Spleen (tissue), 11 donors: ENCODE measurements at regions not wholly inside any gene's neighbourhood (a gene's known extent, or its start where the extent isn't known, plus 50 kb on each side); places are given as distances from the start of the nearest gene placed in this dataset.

ENCODE experiments used
- DNase-seq: peaks from one replicate; pipeline ENCODE4 v3.0.0-alpha.2; 2020
- H3K27ac ChIP-seq, 8 donors: fragments of 200-600 bp; sonication (generic) in 7 of 8; 1 replicate in 4 of 8; 2 replicates in 4 of 8; pipeline versions ENCODE4 v1.5.0 to v1.8.0; 2016 to 2021; ENCODE audit warnings: inconsistent platforms in 4 of 8, mild to moderate bottlenecking in 4 of 8, moderate library complexity in 1 of 8
- H3K27me3 ChIP-seq, 7 donors: fragments of 200-600 bp; sonication (generic) in 6 of 7; replicated peaks in 1 of 7; 1 replicate in 4 of 7; 2 replicates in 3 of 7; pipeline versions ENCODE4 v1.5.0 to v1.8.0; 2016 to 2021; ENCODE audit warnings: inconsistent platforms in 3 of 7, mild to moderate bottlenecking in 1 of 7
- H3K36me3 ChIP-seq, 6 donors: fragments of 200-600 bp; sonication (generic) in 5 of 6; 1 replicate in 4 of 6; 2 replicates in 2 of 6; pipeline versions ENCODE4 v1.5.0 to v1.8.0; 2016 to 2021; ENCODE audit warnings: inconsistent platforms in 2 of 6
- H3K4me1 ChIP-seq, 6 donors: fragments of 200-600 bp; sonication (generic) in 5 of 6; 1 replicate in 3 of 6; 2 replicates in 3 of 6; pipeline versions ENCODE4 v1.5.0 to v1.8.0; 2016 to 2021; ENCODE audit warnings: inconsistent platforms in 3 of 6
- H3K4me3 ChIP-seq, 8 donors: fragments of 200-600 bp; sonication (generic) in 7 of 8; 1 replicate in 4 of 8; 2 replicates in 4 of 8; pipeline versions ENCODE4 v1.5.0 to v1.8.0; 2016 to 2021; ENCODE audit warnings: inconsistent platforms in 4 of 8, mild to moderate bottlenecking in 4 of 8, moderate library complexity in 2 of 8
- H3K9me3 ChIP-seq, 8 donors: fragments of 200-600 bp; sonication (generic) in 7 of 8; 1 replicate in 4 of 8; 2 replicates in 4 of 8; pipeline versions ENCODE4 v1.5.0 to v1.8.0; 2016 to 2021; ENCODE audit warnings: inconsistent platforms in 4 of 8
- CTCF ChIP-seq, 11 experiments: fragments of 200-600 bp in 7 of 11; fragments of 450-650 bp in 4 of 11; sonication (generic) in 4 of 11; IDR thresholded peaks in 8 of 11; conservative IDR thresholded peaks in 3 of 11; 1 replicate in 7 of 11; 2 replicates in 4 of 11; pipeline versions ENCODE4 v1.4.0 to v1.8.0; 2016 to 2021; ENCODE audit warnings: antibody characterized with exemption in 11 of 11, inconsistent platforms in 4 of 11, mild to moderate bottlenecking in 1 of 11
- POLR2A ChIP-seq, 3 donors: fragments of 450-650 bp; IDR thresholded peaks; one replicate each; pipeline ENCODE4 v1.5.1; 2017; ENCODE audit warnings: antibody characterized with exemption in 3 of 3, mild to moderate bottlenecking in 1 of 3
- POLR2AphosphoS5 ChIP-seq, 3 donors: sonication (generic); formaldehyde crosslinking; IDR thresholded peaks; one replicate each; pipeline ENCODE4 v1.5.1; 2017; ENCODE audit warnings: antibody characterized with exemption in 3 of 3
- WGBS, 5 donors: extraction: QIAGEN DNeasy Blood & Tissue Kit in 3 of 5; methylation state at CpG; one replicate each; pipeline versions ENCODE4 v1.1.5 to v1.1.7; 2013 to 2018; 5-methylcytosine and 5-hydroxymethylcytosine counted together
- intact Hi-C: fragments of 100-400 bp; cut with DNase I; formaldehyde crosslinking; loops from one replicate; pipeline ENCODE4 v1.15.0; 2023; ENCODE audit warnings: low total_unique reads
- donor health status: healthy with polysubstance abuse.
- donor health status: DM: no; HTN: no; CAD: no; lungs with moderate emphysema.
- donor health status: DM: no; HTN: no; CAD: no.
- donor health status: Bipolar disorder and iron deficiency.
- donor health status: healthy.
- donor health status: DM: no; HTN: no; CAD: no.
- donor health status: DM: yes; HTN: yes; CAD: no.

GRCh38 chr2:226135861-226136548, 663.6 kb downstream of the IRS1 start:
- intact Hi-C loops, result no loop called here
- Histone ChIP-seq H3K27ac (peak overlapping the region in 6 of 8 donors; percentile 24 to 80 (median 72)), H3K4me3 (peak overlapping the region in 1 of 8 donors; percentile 4), H3K4me1 (peaks cover 0 to 16% (median 7%) of the 10 kb centered on the region in 6 donors), H3K36me3 (no peaks in the 10 kb centered on the region), H3K27me3 (no peaks in the 10 kb centered on the region), H3K9me3 (no peaks in the 10 kb centered on the region)
- DNase-seq, result no peak
- TF ChIP-seq POLR2A (IDR thresholded peaks at IDR 0.05), result no peak
- TF ChIP-seq POLR2AphosphoS5 (IDR thresholded peaks at IDR 0.05), result no peak
- TF ChIP-seq CTCF (IDR thresholded peaks at IDR 0.05 in 8 of 11, conservative IDR thresholded peaks at IDR 0.05 in 3 of 11), result no peak
- 58 to 83% (median 66%) methylated on average over 3 of the region's 3 CpGs for WGBS, 5 donors

- TF ChIP-seq POLR2AphosphoS5 (IDR thresholded peaks at IDR 0.05) (no peak), POLR2A (IDR thresholded peaks at IDR 0.05) (no peak), CTCF (IDR thresholded peaks at IDR 0.05 in 8 of 11, conservative IDR thresholded peaks at IDR 0.05 in 3 of 11) (no peak)
- intact Hi-C loops, result no loop called here
- DNase-seq, result no peak
- H3K27ac ChIP-seq, result no peak overlapping the region
- H3K4me1 ChIP-seq, result peaks cover 0 to 16% (median 7%) of the 10 kb centered on the region in 6 donors
- no peaks in the 10 kb centered on the region for H3K27me3 ChIP-seq
- no peaks in the 10 kb centered on the region for H3K9me3 ChIP-seq
- H3K4me3 ChIP-seq, result no peak overlapping the region
- no peaks in the 10 kb centered on the region for H3K36me3 ChIP-seq
- WGBS, 5 donors, result 85 to 90% (median 89%) methylated on average over 5 of the region's 5 CpGs
Observed at GRCh38 chr2:226132323-226133215, 667.1 kb downstream of the IRS1 start.

- Histone ChIP-seq H3K36me3 (no peaks in the 10 kb centered on the region), H3K27ac (no peak overlapping the region), H3K4me1 (peaks cover 0 to 4% (median under 1%) of the 10 kb centered on the region in 6 donors), H3K9me3 (no peaks in the 10 kb centered on the region), H3K27me3 (no peaks in the 10 kb centered on the region), H3K4me3 (no peak overlapping the region)
- no peak for DNase-seq
- TF ChIP-seq POLR2A (IDR thresholded peaks at IDR 0.05) (no peak), POLR2AphosphoS5 (IDR thresholded peaks at IDR 0.05) (no peak), CTCF (IDR thresholded peaks at IDR 0.05 in 8 of 11, conservative IDR thresholded peaks at IDR 0.05 in 3 of 11) (no peak)
- 56 to 74% (median 60%) methylated on average over 2 of the region's 2 CpGs for WGBS, 5 donors
- intact Hi-C loops, result no loop called here
Observed at GRCh38 chr2:226131299-226131784, 668.3 kb downstream of the IRS1 start.

- Histone ChIP-seq H3K27ac (no peak overlapping the region), H3K27me3 (no peaks in the 10 kb centered on the region), H3K4me1 (no peaks in the 10 kb centered on the region), H3K9me3 (no peaks in the 10 kb centered on the region), H3K36me3 (no peaks in the 10 kb centered on the region), H3K4me3 (no peak overlapping the region)
- 68 to 84% (median 83%) methylated on average over 2 of the region's 2 CpGs for WGBS, 5 donors
- no peak for DNase-seq
- TF ChIP-seq CTCF (IDR thresholded peaks at IDR 0.05 in 8 of 11, conservative IDR thresholded peaks at IDR 0.05 in 3 of 11) (no peak), POLR2AphosphoS5 (IDR thresholded peaks at IDR 0.05) (no peak), POLR2A (IDR thresholded peaks at IDR 0.05) (no peak)
- intact Hi-C loops, result no loop called here
Observed at GRCh38 chr2:226130192-226130591, 669.4 kb downstream of the IRS1 start.
